A673 (cell line): ENCODE measurements at regions not wholly inside any gene's neighbourhood (a gene's known extent, or its start where the extent isn't known, plus 50 kb on each side); places are given as distances from the start of the nearest gene placed in this dataset.

Experiments used
- BruUV-seq: library from RNA; stranded (reverse); fragments of 400-500 nt; replicated peaks from 2 replicates; lab custom pipeline; 2021; lab: Mats Ljungman, UMichigan
- CTCF ChIA-PET: fragments of 300-600 bp; sonication (Branson Sonifier 250); formaldehyde crosslinking; loops from one replicate; lab custom pipeline; 2022; ENCODE audit warnings: antibody characterized with exemption; lab: Charles Lee
- POLR2A ChIA-PET: fragments of 300-600 bp; sonication (Branson Sonifier 250); formaldehyde crosslinking; loops from one replicate; lab custom pipeline; 2022; ENCODE audit warnings: antibody characterized with exemption; ENCODE audit not compliant: low non-redundant PET; lab: Charles Lee
- DNase-seq: peaks from one replicate; pipeline ENCODE4 v3.0.0-alpha.2; 2015; ENCODE audit warnings: low spot score
- H3K27ac ChIP-seq: fragments of 200-600 bp; sonication (generic); 2 replicates; pipeline ENCODE4 v1.5.1; 2016; ENCODE audit warnings: mixed run types, low read depth, mild to moderate bottlenecking, mixed read lengths, antibody characterized with exemption, low read length; ENCODE audit not compliant: poor library complexity, severe bottlenecking
- H3K27me3 ChIP-seq: fragments of 200-600 bp; sonication (generic); replicated peaks from 2 replicates; pipeline ENCODE4 v1.6.1; 2017; ENCODE audit warnings: mixed run types, low read depth, mild to moderate bottlenecking, mixed read lengths, antibody characterized with exemption, low read length; ENCODE audit not compliant: insufficient read depth, poor library complexity
- H3K36me3 ChIP-seq: fragments of 200-600 bp; sonication (generic); 2 replicates; pipeline ENCODE4 v1.6.1; 2016; ENCODE audit warnings: mixed run types, mild to moderate bottlenecking, mixed read lengths, antibody characterized with exemption, low read length; ENCODE audit not compliant: insufficient read depth, poor library complexity, severe bottlenecking
- H3K4me1 ChIP-seq: fragments of 200-600 bp; sonication (generic); 2 replicates; pipeline ENCODE4 v1.6.1; 2017; ENCODE audit warnings: mixed run types, mild to moderate bottlenecking, mixed read lengths, antibody characterized with exemption, low read length; ENCODE audit not compliant: insufficient read depth, poor library complexity, severe bottlenecking
- H3K4me3 ChIP-seq: fragments of 200-600 bp; sonication (generic); 2 replicates; pipeline ENCODE4 v1.5.1; 2016; ENCODE audit warnings: low read depth, mixed run types, mild to moderate bottlenecking, mixed read lengths, low read length; ENCODE audit not compliant: poor library complexity, severe bottlenecking
- H3K9me3 ChIP-seq: fragments of 200-600 bp; sonication (generic); 2 replicates; pipeline ENCODE4 v1.6.1; 2016; ENCODE audit warnings: mixed run types, low read depth, mild to moderate bottlenecking, mixed read lengths, antibody characterized with exemption, low read length; ENCODE audit not compliant: poor library complexity, severe bottlenecking
- CTCF ChIP-seq: fragments of 300-800, 200-600 bp; sonication (generic); conservative IDR thresholded peaks from 2 replicates; pipeline ENCODE4 v1.5.1; 2017; ENCODE audit warnings: low read depth, mild to moderate bottlenecking, antibody characterized with exemption, low read length, moderate library complexity, mixed read lengths
- EZH2 ChIP-seq: fragments of 200-600 bp; sonication (generic); IDR thresholded peaks from 2 replicates; pipeline ENCODE4 v1.6.1; 2017; ENCODE audit warnings: borderline replicate concordance, low read depth, mild to moderate bottlenecking, mixed read lengths, antibody characterized with exemption, low read length; ENCODE audit not compliant: poor library complexity, severe bottlenecking
- intact Hi-C: fragments of 100-400 bp; cut with micrococcal nuclease; formaldehyde crosslinking; loops from one replicate; pipeline ENCODE4 v1.10.0; 2022; ENCODE audit not compliant: unreplicated experiment

DNA sequence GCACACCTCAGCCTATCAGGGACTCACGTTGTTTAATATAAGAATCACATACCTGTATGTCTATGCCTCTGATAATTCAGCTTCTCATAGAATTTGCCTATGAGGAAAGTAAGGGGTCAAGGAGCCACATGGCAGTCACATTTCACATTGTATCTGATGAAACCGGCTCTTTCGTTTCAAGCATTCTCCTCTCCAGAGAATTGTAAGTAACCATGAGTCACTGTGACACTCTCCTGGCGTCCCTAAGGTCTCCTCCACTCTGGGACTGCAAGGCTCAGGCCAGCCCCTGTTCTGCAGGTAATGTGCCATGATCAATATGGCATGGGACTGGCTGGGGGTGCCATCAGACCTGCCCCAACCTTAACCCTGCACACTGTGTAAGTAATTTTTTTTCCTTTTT is 503.3 kb downstream of the COG6 start:
- no peak overlapping the region for H3K27ac ChIP-seq
- POLR2A ChIA-PET, result no interaction called here
- no TSS peak for BruUV-seq

GRCh38 chr13:40159736-40160135 is 504.3 kb downstream of the COG6 start:
- intact Hi-C loops, result no loop called here
- POLR2A ChIA-PET, result no interaction called here

More for the DNA sequence above, 503.3 kb downstream of the COG6 start:
- no peaks in the 10 kb centered on the region for H3K4me1 ChIP-seq
- intact Hi-C loops, result no loop called here
- no peak overlapping the region for H3K4me3 ChIP-seq
- no peaks in the 10 kb centered on the region for H3K27me3 ChIP-seq
- CTCF ChIA-PET, result no interaction called here
- H3K9me3 ChIP-seq, result no peaks in the 10 kb centered on the region
- H3K36me3 ChIP-seq, result no peaks in the 10 kb centered on the region
- TF ChIP-seq EZH2 (no peak), CTCF (no peak)
- no peak for DNase-seq

DNA sequence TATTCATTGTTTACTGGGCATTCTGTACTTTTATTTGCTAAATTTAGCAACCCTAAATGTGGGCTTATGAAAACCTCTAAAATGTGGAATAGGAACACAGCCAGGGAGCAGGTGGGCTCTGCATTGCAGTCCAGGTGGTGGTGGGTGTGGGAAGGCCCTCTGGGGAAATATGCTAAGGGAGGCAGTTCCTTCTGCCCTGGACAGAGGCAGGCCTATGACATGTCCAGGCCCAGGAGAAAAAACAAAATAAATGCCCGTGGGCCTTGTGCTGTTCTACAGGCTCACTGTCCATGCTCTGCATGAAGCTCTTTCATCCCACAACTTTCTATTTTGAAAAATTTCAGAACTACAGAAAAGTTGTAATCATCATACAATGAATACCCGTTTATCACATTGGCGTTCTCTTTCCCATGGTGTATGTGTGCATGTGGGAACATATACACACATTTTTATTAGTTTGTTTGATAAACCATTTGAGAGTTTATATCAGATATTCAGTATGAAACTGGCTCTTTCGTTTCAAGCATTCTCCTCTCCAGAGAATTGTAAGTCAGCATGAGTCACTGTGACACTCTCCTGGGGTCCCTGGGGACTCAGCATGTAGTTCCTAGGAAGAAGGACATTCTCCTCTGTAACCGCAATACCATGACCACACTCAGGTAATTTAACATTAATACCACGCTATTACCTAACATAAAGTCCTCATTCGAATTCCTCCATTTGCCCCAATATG is 505.3 kb downstream of the COG6 start:
- intact Hi-C loops, result no loop called here
- Histone ChIP-seq H3K4me1 (no peaks in the 10 kb centered on the region), H3K9me3 (no peaks in the 10 kb centered on the region), H3K27me3 (no peaks in the 10 kb centered on the region), H3K36me3 (no peaks in the 10 kb centered on the region), H3K4me3 (no peak overlapping the region), H3K27ac (no peak overlapping the region)
- POLR2A ChIA-PET, result no interaction called here
- no TSS peak for BruUV-seq
- DNase-seq, result peak; percentile 55
- CTCF ChIA-PET, result no interaction called here
- no peak for TF ChIP-seq EZH2

More at GRCh38 chr13:40159736-40160135, 504.3 kb downstream of the COG6 start:
- DNase-seq, result no peak
- H3K36me3 ChIP-seq, result no peaks in the 10 kb centered on the region
- CTCF ChIA-PET, result no interaction called here
- TF ChIP-seq CTCF (no peak), EZH2 (no peak)
- no TSS peak for BruUV-seq
- H3K4me1 ChIP-seq, result no peaks in the 10 kb centered on the region
- no peaks in the 10 kb centered on the region for H3K9me3 ChIP-seq
- no peaks in the 10 kb centered on the region for H3K27me3 ChIP-seq
- no peak overlapping the region for H3K27ac ChIP-seq
- no peak overlapping the region for H3K4me3 ChIP-seq

DNA sequence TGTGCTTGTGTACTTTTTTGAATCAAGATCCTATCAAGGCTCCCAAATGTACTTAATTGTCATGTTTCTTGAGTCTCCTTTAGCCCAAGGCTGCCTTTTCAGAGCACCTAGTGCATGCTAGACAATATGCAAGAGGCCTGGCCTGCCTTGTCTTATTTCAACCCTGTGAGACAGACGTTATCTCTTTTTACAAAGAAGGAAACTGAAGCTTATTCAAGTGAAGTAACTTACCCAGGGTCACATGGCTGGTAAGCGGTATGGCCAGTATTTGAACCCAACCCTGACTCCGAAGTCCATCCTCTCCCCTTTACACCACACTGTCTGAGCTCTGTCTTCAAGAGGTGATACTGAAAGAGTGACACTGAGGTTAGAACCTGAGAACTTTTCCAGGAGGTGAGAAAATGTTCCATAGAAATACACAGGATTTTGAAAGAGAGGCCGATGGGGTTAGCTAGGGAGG is 505.1 kb downstream of the FOXO1 start:
- Histone ChIP-seq H3K4me3 (no peak overlapping the region), H3K9me3 (no peaks in the 10 kb centered on the region), H3K4me1 (no peaks in the 10 kb centered on the region), H3K36me3 (no peaks in the 10 kb centered on the region), H3K27ac (no peak overlapping the region), H3K27me3 (no peaks in the 10 kb centered on the region)
- BruUV-seq, result no TSS peak
- TF ChIP-seq EZH2 (no peak), CTCF (no peak)
- intact Hi-C loops, result no loop called here
- DNase-seq, result no peak
- ChIA-PET POLR2A (no interaction called here), CTCF (no interaction called here)
